Gastroesophageal sphincter (tissue), 3 donors: ENCODE measurements at regions not wholly inside any gene's neighbourhood (a gene's known extent, or its start where the extent isn't known, plus 50 kb on each side); places are given as distances from the start of the nearest gene placed in this dataset.

Experiments
- CTCF ChIP-seq, 4 experiments: fragments of 200-600 bp in 2 of 4; fragments of 450-650 bp in 2 of 4; sonication (generic) in 1 of 4; IDR thresholded peaks; one replicate each; pipeline ENCODE4 v1.5.1; 2017 to 2019; ENCODE audit warnings: antibody characterized with exemption in 4 of 4, mild to moderate bottlenecking in 2 of 4, moderate library complexity in 2 of 4
- POLR2A ChIP-seq, 2 donors: fragments of 450-650 bp; IDR thresholded peaks; one replicate each; pipeline ENCODE4 v1.6.1; 2017; ENCODE audit warnings: antibody characterized with exemption in 2 of 2, mild to moderate bottlenecking in 2 of 2, moderate library complexity in 1 of 2

- TF ChIP-seq POLR2A (IDR thresholded peaks at IDR 0.05) (no peak), CTCF (IDR thresholded peaks at IDR 0.05) (no peak)
These were observed 81.2 kb upstream of the SORCS3 start for GRCh38 chr10:104559935-104560334.
